Fibroblast of lung (primary cell): ENCODE measurements at regions not wholly inside any gene's neighbourhood (a gene's known extent, or its start where the extent isn't known, plus 50 kb on each side); places are given as distances from the start of the nearest gene placed in this dataset.

ENCODE experiments used
- DNase-seq, 2 donors: peaks; one replicate each; pipeline versions ENCODE4 v3.0.0 to v3.0.0-alpha.2; 2010; ENCODE audit warnings: low read depth in 2 of 2
- H2AFZ ChIP-seq: 2 replicates; pipeline ENCODE4 v1.5.1; 2012; ENCODE audit warnings: low read length, control low read depth, inconsistent platforms
- H3K27ac ChIP-seq: 2 replicates; pipeline ENCODE4 v1.5.1; 2011; ENCODE audit warnings: low read length, control low read depth; ENCODE audit not compliant: insufficient read depth
- H3K27me3 ChIP-seq: 2 replicates; pipeline ENCODE4 v1.5.1; 2011; ENCODE audit warnings: mild to moderate bottlenecking, low read length; ENCODE audit not compliant: control insufficient read depth, insufficient read depth
- H3K36me3 ChIP-seq: 2 replicates; pipeline ENCODE4 v1.5.1; 2011; ENCODE audit warnings: low read length; ENCODE audit not compliant: control insufficient read depth, insufficient read depth
- H3K4me1 ChIP-seq: 2 replicates; pipeline ENCODE4 v1.5.1; 2011; ENCODE audit warnings: low read length; ENCODE audit not compliant: control insufficient read depth, insufficient read depth; ENCODE audit errors: extremely low read depth
- H3K4me2 ChIP-seq: 2 replicates; pipeline ENCODE4 v1.5.1; 2011; ENCODE audit warnings: low read length, control low read depth; ENCODE audit not compliant: insufficient read depth; ENCODE audit errors: extremely low read depth
- H3K4me3 ChIP-seq, 4 experiments: fragments of 200-600 bp in 1 of 4; sonication (generic) in 1 of 4; replicated peaks in 1 of 4; 2 replicates each; pipeline ENCODE4 v1.5.1; 2011 to 2016; ENCODE audit warnings: low read length in 4 of 4, low read depth in 3 of 4, mild to moderate bottlenecking in 3 of 4, control low read depth in 2 of 4, inconsistent platforms in 1 of 4, mixed read lengths in 1 of 4; ENCODE audit not compliant: insufficient read depth in 1 of 4; ENCODE audit errors: control extremely low read depth in 1 of 4
- H3K79me2 ChIP-seq: 2 replicates; pipeline ENCODE4 v1.5.1; 2012; ENCODE audit warnings: mild to moderate bottlenecking, low read length, inconsistent platforms; ENCODE audit not compliant: control insufficient read depth, insufficient read depth
- H3K9ac ChIP-seq: 2 replicates; pipeline ENCODE4 v1.5.1; 2011; ENCODE audit warnings: mild to moderate bottlenecking, low read length, control low read depth; ENCODE audit not compliant: insufficient read depth
- H3K9me3 ChIP-seq: 2 replicates; pipeline ENCODE4 v1.5.1; 2012; ENCODE audit warnings: low read depth, low read length; ENCODE audit not compliant: control insufficient read depth, insufficient read depth
- H4K20me1 ChIP-seq: 2 replicates; pipeline ENCODE4 v1.5.1; 2011; ENCODE audit warnings: low read length; ENCODE audit not compliant: control insufficient read depth, insufficient read depth; ENCODE audit errors: extremely low read depth
- CTCF ChIP-seq, 2 donors: IDR thresholded peaks in 1 of 2; conservative IDR thresholded peaks in 1 of 2; 1 replicate in 1 of 2; 2 replicates in 1 of 2; pipeline ENCODE4 v1.5.1; 2011 to 2012; ENCODE audit warnings: low read length in 2 of 2, control low read depth in 1 of 2, inconsistent platforms in 1 of 2, low read depth in 1 of 2, mild to moderate bottlenecking in 1 of 2
- EZH2 ChIP-seq: IDR thresholded peaks from 2 replicates; pipeline ENCODE4 v1.5.1; 2012; ENCODE audit warnings: low read length, control low read depth, mild to moderate bottlenecking; ENCODE audit errors: missing control alignments

GRCh38 chr12:31845613-31846322 is 113.4 kb upstream of the RESF1 start:
- Histone ChIP-seq H3K9ac (no peak overlapping the region), H3K4me1 (no peaks in the 10 kb centered on the region), H3K9me3 (no peaks in the 10 kb centered on the region), H3K27ac (no peak overlapping the region), H3K4me3 (no peak overlapping the region), H3K4me2 (no peak overlapping the region), H3K27me3 (no peaks in the 10 kb centered on the region), H4K20me1 (no peaks in the 10 kb centered on the region), H3K79me2 (no peaks in the 10 kb centered on the region), H3K36me3 (no peaks in the 10 kb centered on the region), H2AFZ (no peak overlapping the region)
- no peak for DNase-seq
- no peak for TF ChIP-seq EZH2
- no peak for TF ChIP-seq CTCF (conservative IDR thresholded peaks at IDR 0.05 in 1 of 2, IDR thresholded peaks at IDR 0.05 in 1 of 2; ENCODE audit: low read depth in 1 of 2, low read length in 2 of 2)

DNA sequence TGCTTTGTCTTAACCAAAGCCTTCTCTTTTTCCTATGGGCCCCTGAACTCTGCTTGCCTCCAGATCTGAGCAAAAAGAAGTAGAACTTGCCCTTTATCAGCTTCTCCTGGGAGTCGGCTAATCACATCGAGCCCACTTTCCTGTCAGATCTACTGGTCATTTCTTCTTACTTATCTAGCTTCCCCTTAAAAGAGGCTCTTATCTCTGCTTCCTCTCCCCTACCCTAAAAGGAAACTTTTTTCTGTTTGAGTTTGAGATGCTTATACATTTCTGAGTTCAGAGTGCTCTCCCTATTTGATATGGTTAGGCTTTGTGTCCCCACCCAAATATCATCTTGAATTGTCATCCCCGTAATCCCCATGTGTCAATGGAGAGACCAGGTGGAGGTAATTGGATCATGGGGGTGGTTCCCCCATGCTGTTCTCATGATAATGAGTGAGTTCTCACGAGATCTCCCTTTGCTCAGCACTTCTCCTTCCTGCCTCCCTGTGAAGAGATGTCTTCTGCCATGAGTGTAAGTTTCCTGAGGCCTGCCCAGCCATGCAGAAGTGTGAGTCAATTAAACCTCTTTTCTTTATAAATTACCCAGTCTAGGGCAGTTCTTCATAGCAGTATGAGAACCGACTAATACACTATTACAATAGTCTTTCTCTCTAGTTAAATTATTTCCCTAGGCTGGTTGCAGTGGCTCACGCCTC is 114.7 kb upstream of the AMN1 start:
- H3K4me2 ChIP-seq: no peak overlapping the region
- H4K20me1 ChIP-seq: no peaks in the 10 kb centered on the region
- H3K4me1 ChIP-seq: no peaks in the 10 kb centered on the region
- H3K9me3 ChIP-seq: no peaks in the 10 kb centered on the region
- no peak overlapping the region for H3K9ac ChIP-seq
- no peak overlapping the region for H3K27ac ChIP-seq
- H3K4me3 ChIP-seq: no peak overlapping the region
- H3K79me2 ChIP-seq: no peaks in the 10 kb centered on the region
- TF ChIP-seq CTCF (conservative IDR thresholded peaks at IDR 0.05 in 1 of 2, IDR thresholded peaks at IDR 0.05 in 1 of 2; ENCODE audit: low read depth in 1 of 2, low read length in 2 of 2) (no peak), EZH2 (no peak)
- H2AFZ ChIP-seq: no peak overlapping the region
- no peak for DNase-seq
- H3K36me3 ChIP-seq: no peaks in the 10 kb centered on the region
- H3K27me3 ChIP-seq: no peaks in the 10 kb centered on the region

DNA sequence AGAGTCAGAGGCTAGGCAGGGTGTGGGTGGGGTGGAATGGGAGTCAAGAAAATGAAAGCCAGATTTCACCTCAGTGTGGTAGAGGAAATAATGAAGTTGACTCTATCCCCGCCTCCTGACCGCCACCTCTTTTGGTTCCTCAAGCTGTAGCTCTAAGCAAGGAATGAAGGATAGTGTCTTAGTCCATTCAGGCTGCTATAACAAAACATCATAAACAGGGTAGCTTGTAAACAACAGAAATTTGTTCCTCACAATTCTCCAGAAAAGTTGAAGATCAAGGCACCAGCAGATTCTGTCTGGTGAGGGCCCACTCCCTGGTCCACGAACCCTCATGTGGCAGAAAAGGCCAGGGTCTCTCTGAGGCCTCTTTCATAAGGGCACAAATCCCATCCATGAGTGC is 109.1 kb upstream of the AMN1 start:
- no peak for DNase-seq
- TF ChIP-seq EZH2: no peak
- no peak for TF ChIP-seq CTCF (conservative IDR thresholded peaks at IDR 0.05 in 1 of 2, IDR thresholded peaks at IDR 0.05 in 1 of 2; ENCODE audit: low read depth in 1 of 2, low read length in 2 of 2)
- H3K27me3 ChIP-seq: no peaks in the 10 kb centered on the region

More for the DNA sequence above, 109.1 kb upstream of the AMN1 start:
- Histone ChIP-seq H3K4me2 (no peak overlapping the region), H4K20me1 (no peaks in the 10 kb centered on the region), H3K79me2 (no peaks in the 10 kb centered on the region), H3K36me3 (no peaks in the 10 kb centered on the region), H2AFZ (no peak overlapping the region), H3K9ac (no peak overlapping the region), H3K4me1 (no peaks in the 10 kb centered on the region), H3K4me3 (no peak overlapping the region), H3K27ac (no peak overlapping the region), H3K9me3 (no peaks in the 10 kb centered on the region)
